ENCODE measurements at regions not wholly inside any gene's neighbourhood (a gene's known extent, or its start where the extent isn't known, plus 50 kb on each side); places are given as distances from the start of the nearest gene placed in this dataset.

- Histone ChIP-seq H3K27me3 (ENCODE audit: control insufficient read depth in 2 of 2, insufficient read depth in 2 of 2, low read length in 2 of 2) (no peaks in the 10 kb centered on the region), H4K20me1 (replicated peaks; ENCODE audit: control insufficient read depth, extremely low read depth, insufficient read depth, low read length) (no peaks in the 10 kb centered on the region), H3K9ac (replicated peaks; ENCODE audit: extremely low read depth, insufficient read depth, low read length) (no peak overlapping the region), H3K27ac (ENCODE audit: insufficient read depth, low read depth, low read length) (no peak overlapping the region), H3K4me1 (ENCODE audit: control insufficient read depth, extremely low read depth, insufficient read depth, low read length) (no peaks in the 10 kb centered on the region), H3K36me3 (ENCODE audit: control insufficient read depth in 2 of 2, extremely low read depth in 1 of 2, insufficient read depth in 2 of 2, low read length in 2 of 2) (no peaks in the 10 kb centered on the region), H3K4me2 (ENCODE audit: insufficient read depth, low read length) (no peak overlapping the region), H3K4me3 (replicated peaks in 1 of 3; ENCODE audit: insufficient read depth in 1 of 3, low read depth in 1 of 3, low read length in 3 of 3) (no peak overlapping the region), H3K9me3 (replicated peaks; ENCODE audit: control insufficient read depth, insufficient read depth, low read length) (no peaks in the 10 kb centered on the region), H3K9me1 (replicated peaks; ENCODE audit: control insufficient read depth, extremely low read depth, insufficient read depth, low read length) (no peaks in the 10 kb centered on the region), H2AFZ (ENCODE audit: low read depth, low read length) (no peak overlapping the region), H3K79me2 (ENCODE audit: control insufficient read depth, insufficient read depth, low read length) (no peaks in the 10 kb centered on the region)
- TF ChIP-seq, protein P1, sequence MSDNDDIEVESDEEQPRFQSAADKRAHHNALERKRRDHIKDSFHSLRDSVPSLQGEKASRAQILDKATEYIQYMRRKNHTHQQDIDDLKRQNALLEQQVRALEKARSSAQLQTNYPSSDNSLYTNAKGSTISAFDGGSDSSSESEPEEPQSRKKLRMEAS (IDR thresholded peaks at IDR 0.05; ENCODE audit: insufficient read depth, insufficient read length) = no peak
- TF ChIP-seq GATA2 (IDR thresholded peaks at IDR 0.05; ENCODE audit: insufficient read depth, insufficient read length, low read depth, low read length) (no peak), POLR2A (IDR thresholded peaks at IDR 0.05; ENCODE audit: low read depth, low read length) (no peak), MYC (IDR thresholded peaks at IDR 0.05; ENCODE audit: low read depth, low read length) (no peak), JUN (IDR thresholded peaks at IDR 0.05; ENCODE audit: borderline replicate concordance, insufficient read depth, insufficient read length, low read depth) (no peak)
- dilution Hi-C loops (cut with MboI; ENCODE audit: extremely low pct_ligation_motif_present, low sequenced_read_pairs) = no loop called here
- no peak for DNase-seq (ENCODE audit: low read depth, low spot score)
- ChIA-PET CTCF (no interaction called here), POLR2A (no interaction called here)
- no TSS peak for BruUV-seq (replicated peaks)
- intact Hi-C loops (cut with micrococcal nuclease) = no loop called here
- FAIRE-seq = no peak
These were observed 100.9 kb downstream of the AQP4 start for GRCh38 chr18:26764586-26764985.

GRCh38 chr18:26764177-26764576 lies 101.3 kb downstream of the AQP4 start:
- Histone ChIP-seq H4K20me1 (replicated peaks; ENCODE audit: control insufficient read depth, extremely low read depth, insufficient read depth, low read length) (no peaks in the 10 kb centered on the region), H3K4me1 (ENCODE audit: control insufficient read depth, extremely low read depth, insufficient read depth, low read length) (no peaks in the 10 kb centered on the region), H3K27me3 (ENCODE audit: control insufficient read depth in 2 of 2, insufficient read depth in 2 of 2, low read length in 2 of 2) (no peaks in the 10 kb centered on the region), H3K9me3 (replicated peaks; ENCODE audit: control insufficient read depth, insufficient read depth, low read length) (no peaks in the 10 kb centered on the region), H3K79me2 (ENCODE audit: control insufficient read depth, insufficient read depth, low read length) (no peaks in the 10 kb centered on the region), H3K9ac (replicated peaks; ENCODE audit: extremely low read depth, insufficient read depth, low read length) (no peak overlapping the region), H3K4me2 (ENCODE audit: insufficient read depth, low read length) (no peak overlapping the region), H3K27ac (ENCODE audit: insufficient read depth, low read depth, low read length) (no peak overlapping the region), H3K4me3 (replicated peaks in 1 of 3; ENCODE audit: insufficient read depth in 1 of 3, low read depth in 1 of 3, low read length in 3 of 3) (no peak overlapping the region), H2AFZ (ENCODE audit: low read depth, low read length) (no peak overlapping the region), H3K36me3 (ENCODE audit: control insufficient read depth in 2 of 2, extremely low read depth in 1 of 2, insufficient read depth in 2 of 2, low read length in 2 of 2) (no peaks in the 10 kb centered on the region), H3K9me1 (replicated peaks; ENCODE audit: control insufficient read depth, extremely low read depth, insufficient read depth, low read length) (no peaks in the 10 kb centered on the region)
- TF ChIP-seq, protein P1 (IDR thresholded peaks at IDR 0.05; ENCODE audit: insufficient read depth, insufficient read length) = no peak
- TF ChIP-seq MYC (IDR thresholded peaks at IDR 0.05; ENCODE audit: low read depth, low read length) (no peak), GATA2 (IDR thresholded peaks at IDR 0.05; ENCODE audit: insufficient read depth, insufficient read length, low read depth, low read length) (no peak), POLR2AphosphoS5 (IDR thresholded peaks at IDR 0.05; ENCODE audit: insufficient read depth, low read depth, low read length) (no peak)
- intact Hi-C loops (cut with micrococcal nuclease) (no loop called here), dilution Hi-C loops (cut with MboI; ENCODE audit: extremely low pct_ligation_motif_present, low sequenced_read_pairs) (no loop called here)
- no TSS peak for BruUV-seq (replicated peaks)
- FAIRE-seq = no peak
- CTCF ChIA-PET = no interaction called here
- no peak for DNase-seq (ENCODE audit: low read depth, low spot score)
- POLR2A ChIA-PET = no interaction called here

Measured in endothelial cell of umbilical vein (primary cell).